ENCODE measurements at regions not wholly inside any gene's neighbourhood (a gene's known extent, or its start where the extent isn't known, plus 50 kb on each side); places are given as distances from the start of the nearest gene placed in this dataset.
"Not testable (repeated sequence)": the region's sequence is repeated elsewhere in the genome, so short reads cannot be mapped to it uniquely, and the experiment has no call there.

DNA sequence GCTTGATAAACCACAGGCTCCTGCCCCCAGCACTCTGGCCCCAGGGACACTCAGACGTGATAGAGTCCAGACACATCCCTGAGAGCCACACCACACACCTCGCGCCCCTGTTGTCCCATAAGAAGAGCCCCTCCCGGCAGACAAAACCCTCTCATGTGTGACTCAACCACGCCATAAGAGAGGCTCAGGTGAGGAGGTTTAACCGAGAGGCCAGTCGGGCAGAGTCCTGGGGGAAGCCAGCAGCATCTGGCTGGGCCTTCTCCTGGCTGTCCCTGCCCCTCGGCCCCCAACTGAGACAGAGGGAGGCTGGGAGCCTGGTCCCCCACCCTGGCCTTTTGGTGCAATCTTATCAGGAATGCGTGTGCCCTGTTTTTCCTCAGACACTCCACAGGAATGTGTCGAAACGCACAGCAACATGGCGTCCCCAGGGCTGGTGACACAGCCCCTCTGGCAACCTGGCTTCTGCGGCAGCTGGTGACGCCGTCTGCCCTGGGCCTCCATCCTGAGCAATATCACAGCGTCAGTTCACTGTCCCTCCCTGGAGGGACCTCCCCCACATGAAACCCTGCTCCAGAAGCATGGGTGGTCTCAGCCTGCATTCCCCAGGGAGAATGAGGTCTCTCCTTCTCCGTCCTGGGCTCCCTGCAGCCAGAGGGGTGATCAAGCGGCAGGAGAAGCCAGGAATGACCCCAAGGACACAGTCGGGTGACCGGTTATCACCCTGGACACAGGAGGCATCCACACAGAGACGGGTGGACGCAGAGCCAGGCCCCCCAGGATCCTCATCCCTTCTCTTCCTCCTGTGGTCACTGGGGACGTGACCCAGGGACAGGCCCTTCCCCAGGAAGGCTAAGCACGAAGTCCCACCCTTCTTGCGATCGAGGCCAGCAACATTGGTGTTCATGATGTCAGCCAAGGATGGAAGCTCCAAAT is 156.6 kb upstream of the AFDN start:
- H3K4me2 ChIP-seq (ENCODE audit: low read depth, low read length, poor library complexity, severe bottlenecking) = no peak overlapping the region
- no peak overlapping the region for H3K9ac ChIP-seq (ENCODE audit: low read length)
- no peaks in the 10 kb centered on the region for H3K9me2 ChIP-seq (replicated peaks; ENCODE audit: insufficient read depth, low read length)

DNA sequence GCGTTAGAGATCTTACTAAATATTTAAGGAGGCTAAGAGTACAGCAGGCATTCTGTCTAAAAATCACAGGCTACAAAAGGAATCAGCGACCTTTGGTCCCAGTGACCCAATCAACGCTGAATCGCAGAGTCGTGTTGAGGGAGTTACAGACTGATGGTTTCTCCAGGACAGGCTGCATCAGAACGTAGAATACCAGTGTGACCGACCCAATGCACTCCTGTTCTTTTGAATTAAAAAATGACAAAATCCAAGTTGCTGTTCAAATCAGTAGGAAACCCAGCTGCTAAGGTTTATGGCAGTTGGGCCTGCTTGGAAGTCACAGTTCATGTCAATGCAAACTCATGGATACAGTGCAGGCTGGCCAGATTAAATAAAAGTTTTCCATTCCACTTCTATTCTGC is 155.8 kb upstream of the AFDN start:
- no peak overlapping the region for H3K9ac ChIP-seq (ENCODE audit: low read length)
- no peak for DNase-seq

More for the DNA sequence above, 156.6 kb upstream of the AFDN start:
- H2AFZ ChIP-seq (ENCODE audit: low read length) = no peak overlapping the region
- no peaks in the 10 kb centered on the region; the same call in 1 of the 2 replicates for H3K27me3 ChIP-seq (ENCODE audit: low read length)
- no peaks in the 10 kb centered on the region for H3K36me3 ChIP-seq (ENCODE audit: insufficient read depth, low read length)
- no peaks in the 10 kb centered on the region for H4K20me1 ChIP-seq (ENCODE audit: insufficient read depth, low read depth, low read length)
- H3K9me3 ChIP-seq (ENCODE audit: low read length) = peaks cover 11% of the 10 kb centered on the region; the same call in 1 of the 2 replicates
- H3K27ac ChIP-seq (ENCODE audit: low read length) = no peak overlapping the region
- DNase-seq = no peak
- H3K79me2 ChIP-seq (ENCODE audit: low read length) = no peaks in the 10 kb centered on the region
- no peaks in the 10 kb centered on the region for H3K4me1 ChIP-seq (ENCODE audit: low read length)
- no peak overlapping the region for H3K4me3 ChIP-seq (ENCODE audit: low read length)

DNA sequence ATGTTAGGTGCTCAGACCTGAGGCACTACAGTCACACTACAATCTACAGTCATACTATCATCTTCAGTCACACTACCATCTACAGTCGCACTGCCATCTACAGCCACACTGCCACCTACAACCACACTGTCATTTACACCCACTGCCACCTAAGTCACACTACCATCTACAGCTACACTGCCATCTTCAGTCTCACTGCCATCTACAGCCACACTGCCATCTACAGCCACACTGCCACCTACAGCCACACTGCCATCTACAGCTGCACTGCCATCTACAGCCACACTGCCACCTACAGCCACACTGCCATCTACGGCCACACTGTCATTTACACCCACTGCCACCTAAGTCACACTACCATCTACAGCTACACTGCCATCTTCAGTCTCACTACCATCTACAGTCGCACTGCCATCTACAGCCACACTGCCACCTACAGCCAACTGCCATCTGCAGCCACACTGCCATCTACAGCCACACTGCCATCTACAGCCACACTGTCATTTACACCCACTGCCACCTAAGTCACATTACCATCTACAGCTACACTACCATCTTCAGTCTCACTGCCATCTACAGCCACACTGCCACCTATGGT is 155.2 kb upstream of the AFDN start:
- not testable (repeated sequence) for H3K79me2 ChIP-seq (ENCODE audit: low read length); H3K36me3 ChIP-seq (ENCODE audit: insufficient read depth, low read length); H3K4me3 ChIP-seq (ENCODE audit: low read length); H3K27me3 ChIP-seq (ENCODE audit: low read length); H3K9ac ChIP-seq (ENCODE audit: low read length); H4K20me1 ChIP-seq (ENCODE audit: insufficient read depth, low read depth, low read length); H2AFZ ChIP-seq (ENCODE audit: low read length); DNase-seq; H3K4me1 ChIP-seq (ENCODE audit: low read length); H3K4me2 ChIP-seq (ENCODE audit: low read depth, low read length, poor library complexity, severe bottlenecking); H3K9me2 ChIP-seq (replicated peaks; ENCODE audit: insufficient read depth, low read length); H3K27ac ChIP-seq (ENCODE audit: low read length)
- peaks cover 11% of the 10 kb centered on the region; the same call in 1 of the 2 replicates for H3K9me3 ChIP-seq (ENCODE audit: low read length)

More for the DNA sequence above, 155.8 kb upstream of the AFDN start:
- H3K27me3 ChIP-seq (ENCODE audit: low read length) = no peaks in the 10 kb centered on the region; the same call in 1 of the 2 replicates
- H3K4me3 ChIP-seq (ENCODE audit: low read length) = no peak overlapping the region
- H3K79me2 ChIP-seq (ENCODE audit: low read length) = no peaks in the 10 kb centered on the region
- no peak overlapping the region for H2AFZ ChIP-seq (ENCODE audit: low read length)
- H3K9me2 ChIP-seq (replicated peaks; ENCODE audit: insufficient read depth, low read length) = no peaks in the 10 kb centered on the region
- H3K9me3 ChIP-seq (ENCODE audit: low read length) = peaks cover 11% of the 10 kb centered on the region; the same call in 1 of the 2 replicates
- no peaks in the 10 kb centered on the region for H3K4me1 ChIP-seq (ENCODE audit: low read length)
- no peaks in the 10 kb centered on the region for H3K36me3 ChIP-seq (ENCODE audit: insufficient read depth, low read length)
- H3K27ac ChIP-seq (ENCODE audit: low read length) = no peak overlapping the region
- no peaks in the 10 kb centered on the region for H4K20me1 ChIP-seq (ENCODE audit: insufficient read depth, low read depth, low read length)
- H3K4me2 ChIP-seq (ENCODE audit: low read depth, low read length, poor library complexity, severe bottlenecking) = no peak overlapping the region

DNA sequence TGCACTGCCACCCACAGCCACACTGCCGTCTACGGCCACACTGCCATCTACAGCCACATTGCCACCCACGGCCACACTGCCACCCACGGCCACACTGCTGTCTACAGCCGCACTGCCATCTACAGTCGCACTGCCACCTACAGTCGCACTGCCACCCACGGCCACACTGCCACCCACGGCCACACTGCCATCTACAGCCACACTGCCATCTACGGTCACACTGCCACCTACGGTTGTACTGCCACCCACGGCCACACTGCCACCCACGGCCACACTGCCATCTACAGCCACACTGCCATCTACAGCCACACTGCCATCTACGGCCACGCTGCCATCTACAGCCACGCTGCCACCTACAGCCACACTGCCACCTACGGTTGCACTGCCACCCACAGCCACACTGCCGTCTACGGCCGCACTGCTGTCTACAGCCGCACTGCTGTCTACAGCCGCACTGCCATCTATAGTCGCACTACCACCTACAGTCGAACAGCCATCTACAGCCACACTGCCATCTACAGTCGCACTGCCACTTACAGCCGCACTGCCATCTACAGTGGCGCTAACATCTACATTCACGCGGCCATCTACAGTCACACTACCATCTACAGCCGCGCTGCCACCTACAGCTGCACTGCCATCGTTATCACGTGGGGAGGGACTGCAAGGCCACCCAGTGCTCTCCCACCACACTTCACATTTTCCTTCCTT is 154.6 kb upstream of the AFDN start:
- no peak for DNase-seq
- H3K4me1 ChIP-seq (ENCODE audit: low read length) = no peaks in the 10 kb centered on the region
- H3K9me3 ChIP-seq (ENCODE audit: low read length) = peaks cover 11% of the 10 kb centered on the region; the same call in 1 of the 2 replicates
- no peak overlapping the region for H3K9ac ChIP-seq (ENCODE audit: low read length)
- H4K20me1 ChIP-seq (ENCODE audit: insufficient read depth, low read depth, low read length) = no peaks in the 10 kb centered on the region
- no peaks in the 10 kb centered on the region for H3K36me3 ChIP-seq (ENCODE audit: insufficient read depth, low read length)
- H3K9me2 ChIP-seq (replicated peaks; ENCODE audit: insufficient read depth, low read length) = no peaks in the 10 kb centered on the region
- H3K79me2 ChIP-seq (ENCODE audit: low read length) = no peaks in the 10 kb centered on the region
- no peaks in the 10 kb centered on the region; the same call in 1 of the 2 replicates for H3K27me3 ChIP-seq (ENCODE audit: low read length)
- no peak overlapping the region for H3K4me3 ChIP-seq (ENCODE audit: low read length)
- H3K27ac ChIP-seq (ENCODE audit: low read length) = no peak overlapping the region
- H2AFZ ChIP-seq (ENCODE audit: low read length) = no peak overlapping the region
- no peak overlapping the region for H3K4me2 ChIP-seq (ENCODE audit: low read depth, low read length, poor library complexity, severe bottlenecking)

DNA sequence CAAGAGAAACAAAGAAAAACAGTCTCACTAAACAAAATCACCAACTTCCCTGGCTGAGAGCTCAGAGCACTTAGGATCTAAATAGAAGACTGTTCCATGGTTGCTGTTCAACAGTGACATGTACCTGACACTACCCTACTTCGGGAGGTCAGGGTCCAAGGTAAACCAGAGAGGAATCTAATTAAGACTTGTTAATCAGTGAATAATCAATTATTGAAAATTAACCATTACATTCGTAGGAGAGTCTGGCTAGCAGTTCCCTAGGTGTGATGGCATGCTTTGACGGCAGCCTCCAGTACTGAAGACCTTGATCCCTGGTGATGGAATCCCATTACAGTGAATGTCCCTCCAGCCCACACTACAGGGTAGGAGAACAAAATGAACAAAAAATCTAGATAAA is 154.0 kb upstream of the AFDN start:
- Histone ChIP-seq H3K27me3 (ENCODE audit: low read length) (no peaks in the 10 kb centered on the region; the same call in 1 of the 2 replicates), H3K9ac (ENCODE audit: low read length) (no peak overlapping the region), H3K4me2 (ENCODE audit: low read depth, low read length, poor library complexity, severe bottlenecking) (no peak overlapping the region), H3K4me3 (ENCODE audit: low read length) (no peak overlapping the region), H3K36me3 (ENCODE audit: insufficient read depth, low read length) (no peaks in the 10 kb centered on the region), H3K79me2 (ENCODE audit: low read length) (no peaks in the 10 kb centered on the region), H3K9me2 (replicated peaks; ENCODE audit: insufficient read depth, low read length) (no peaks in the 10 kb centered on the region), H3K4me1 (ENCODE audit: low read length) (no peaks in the 10 kb centered on the region), H3K27ac (ENCODE audit: low read length) (no peak overlapping the region), H3K9me3 (ENCODE audit: low read length) (peaks cover 11% of the 10 kb centered on the region; the same call in 1 of the 2 replicates), H4K20me1 (ENCODE audit: insufficient read depth, low read depth, low read length) (no peaks in the 10 kb centered on the region), H2AFZ (ENCODE audit: low read length) (no peak overlapping the region)
- DNase-seq = no peak

DNA sequence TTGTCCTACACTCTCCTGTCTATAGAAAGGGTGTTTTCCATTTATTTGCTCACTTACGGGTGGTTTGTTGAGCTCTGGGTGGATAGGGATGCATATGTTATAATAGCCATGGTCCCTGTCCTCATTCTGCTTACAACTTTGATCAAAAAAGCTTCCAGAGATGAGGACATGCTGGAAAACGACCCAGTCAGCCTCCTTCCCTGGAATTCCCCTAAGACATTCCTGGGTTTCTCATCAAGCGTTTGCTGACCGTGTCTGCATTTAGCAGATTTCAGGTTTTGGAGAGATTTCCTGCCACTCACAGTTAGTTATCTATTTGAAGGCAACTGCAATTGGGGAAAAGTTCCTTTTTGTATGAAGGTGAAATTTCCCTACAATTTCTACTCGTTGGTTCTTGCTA is 152.8 kb upstream of the AFDN start:
- Histone ChIP-seq H3K4me3 (ENCODE audit: low read length) (no peak overlapping the region), H3K4me2 (ENCODE audit: low read depth, low read length, poor library complexity, severe bottlenecking) (no peak overlapping the region), H3K27ac (ENCODE audit: low read length) (no peak overlapping the region), H3K9me3 (ENCODE audit: low read length) (peaks cover 11% of the 10 kb centered on the region; the same call in 1 of the 2 replicates), H3K9ac (ENCODE audit: low read length) (no peak overlapping the region), H3K4me1 (ENCODE audit: low read length) (no peaks in the 10 kb centered on the region), H3K79me2 (ENCODE audit: low read length) (no peaks in the 10 kb centered on the region), H3K9me2 (replicated peaks; ENCODE audit: insufficient read depth, low read length) (no peaks in the 10 kb centered on the region), H3K36me3 (ENCODE audit: insufficient read depth, low read length) (no peaks in the 10 kb centered on the region), H2AFZ (ENCODE audit: low read length) (no peak overlapping the region), H4K20me1 (ENCODE audit: insufficient read depth, low read depth, low read length) (no peaks in the 10 kb centered on the region), H3K27me3 (ENCODE audit: low read length) (no peaks in the 10 kb centered on the region; the same call in 1 of the 2 replicates)
- DNase-seq = no peak

DNA sequence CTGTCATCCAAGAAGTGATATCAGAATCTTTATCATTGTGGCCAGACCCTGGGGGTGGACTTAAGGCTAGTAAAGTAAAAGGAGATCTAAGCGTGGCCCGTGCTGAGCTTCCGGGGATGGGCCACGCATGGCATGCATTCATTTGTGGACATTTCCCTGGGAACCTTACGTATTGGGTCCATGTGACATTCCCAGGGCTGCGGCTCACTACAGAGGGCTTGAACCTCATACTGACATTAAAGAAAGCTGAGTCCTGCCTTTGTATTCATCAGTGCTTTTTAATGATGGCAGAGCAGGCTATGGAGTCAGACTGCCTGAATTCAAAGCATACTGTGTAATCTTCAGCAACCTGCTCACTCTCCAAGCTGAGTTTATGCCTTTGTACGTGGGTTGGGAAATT is 152.2 kb upstream of the AFDN start:
- H3K27ac ChIP-seq (ENCODE audit: low read length) = no peak overlapping the region
- no peak for DNase-seq
- no peaks in the 10 kb centered on the region; the same call in 1 of the 2 replicates for H3K27me3 ChIP-seq (ENCODE audit: low read length)
- H4K20me1 ChIP-seq (ENCODE audit: insufficient read depth, low read depth, low read length) = no peaks in the 10 kb centered on the region
- peaks cover 11% of the 10 kb centered on the region; the same call in 1 of the 2 replicates for H3K9me3 ChIP-seq (ENCODE audit: low read length)
- no peak overlapping the region for H3K4me2 ChIP-seq (ENCODE audit: low read depth, low read length, poor library complexity, severe bottlenecking)
- H3K9ac ChIP-seq (ENCODE audit: low read length) = no peak overlapping the region
- no peaks in the 10 kb centered on the region for H3K36me3 ChIP-seq (ENCODE audit: insufficient read depth, low read length)
- H2AFZ ChIP-seq (ENCODE audit: low read length) = no peak overlapping the region
- no peak overlapping the region for H3K4me3 ChIP-seq (ENCODE audit: low read length)
- H3K4me1 ChIP-seq (ENCODE audit: low read length) = no peaks in the 10 kb centered on the region
- H3K79me2 ChIP-seq (ENCODE audit: low read length) = no peaks in the 10 kb centered on the region
- H3K9me2 ChIP-seq (replicated peaks; ENCODE audit: insufficient read depth, low read length) = no peaks in the 10 kb centered on the region

All from Karpas-422 (cell line).